Lung (tissue), 11 donors: ENCODE measurements at regions not wholly inside any gene's neighbourhood (a gene's known extent, or its start where the extent isn't known, plus 50 kb on each side); places are given as distances from the start of the nearest gene placed in this dataset.

Source experiments
- ATAC-seq: fragments of 200-7000 bp; cut with Tn5 transposase; one replicate; pipeline ENCODE4 v1.9.1; 2020; ENCODE audit warnings: moderate number of reproducible peaks; ENCODE audit not compliant: insufficient read depth, low FRiP score
- DNase-seq, 3 donors: peaks; one replicate each; pipeline ENCODE4 v3.0.0-alpha.2; 2013 to 2017
- H3K27ac ChIP-seq, 2 donors: one replicate each; pipeline ENCODE4 v1.5.1; 2013; ENCODE audit warnings: mild to moderate bottlenecking in 2 of 2, moderate library complexity in 2 of 2, control low read depth in 1 of 2, inconsistent platforms in 1 of 2, low read depth in 1 of 2, low read length in 1 of 2
- H3K27me3 ChIP-seq, 3 donors: one replicate each; pipeline ENCODE4 v1.5.1; 2013; ENCODE audit warnings: low read length in 2 of 3; ENCODE audit not compliant: control insufficient read depth in 3 of 3, insufficient read depth in 3 of 3
- H3K36me3 ChIP-seq, 4 donors: one replicate each; pipeline ENCODE4 v1.5.1; 2013; ENCODE audit warnings: low read length in 4 of 4, mild to moderate bottlenecking in 1 of 4, moderate library complexity in 1 of 4; ENCODE audit not compliant: control insufficient read depth in 4 of 4, insufficient read depth in 4 of 4
- H3K4me1 ChIP-seq, 5 donors: one replicate each; pipeline ENCODE4 v1.5.1; 2013; ENCODE audit warnings: low read length in 5 of 5, mild to moderate bottlenecking in 2 of 5, moderate library complexity in 1 of 5; ENCODE audit not compliant: control insufficient read depth in 5 of 5, insufficient read depth in 5 of 5
- H3K4me3 ChIP-seq: one replicate; pipeline ENCODE4 v1.5.1; 2013; ENCODE audit warnings: mild to moderate bottlenecking, control low read depth, moderate library complexity
- H3K9ac ChIP-seq, 2 donors: one replicate each; pipeline ENCODE4 v1.5.1; 2013; ENCODE audit warnings: low read length in 2 of 2, control low read depth in 1 of 2; ENCODE audit not compliant: insufficient read depth in 1 of 2
- H3K9me3 ChIP-seq, 4 donors: one replicate each; pipeline ENCODE4 v1.5.1; 2013; ENCODE audit warnings: low read length in 3 of 4, mild to moderate bottlenecking in 1 of 4, moderate library complexity in 1 of 4; ENCODE audit not compliant: control insufficient read depth in 4 of 4, insufficient read depth in 3 of 4
- CTCF ChIP-seq: IDR thresholded peaks from 2 replicates; pipeline ENCODE4 v1.5.1; 2012; ENCODE audit warnings: mild to moderate bottlenecking; ENCODE audit errors: control extremely low read depth, extremely low read depth
- WGBS, 2 donors: extraction: QIAGEN DNeasy Blood & Tissue Kit; methylation state at CpG; one replicate each; pipeline ENCODE4 v1.1.7; 2013; 5-methylcytosine and 5-hydroxymethylcytosine counted together
- donor health status: control.
- donor health status: control.
- donor health status: Bipolar disorder and iron deficiency.
- donor health status: healthy.
- donor health status: DM: yes; HTN: yes; CAD: no.

DNA sequence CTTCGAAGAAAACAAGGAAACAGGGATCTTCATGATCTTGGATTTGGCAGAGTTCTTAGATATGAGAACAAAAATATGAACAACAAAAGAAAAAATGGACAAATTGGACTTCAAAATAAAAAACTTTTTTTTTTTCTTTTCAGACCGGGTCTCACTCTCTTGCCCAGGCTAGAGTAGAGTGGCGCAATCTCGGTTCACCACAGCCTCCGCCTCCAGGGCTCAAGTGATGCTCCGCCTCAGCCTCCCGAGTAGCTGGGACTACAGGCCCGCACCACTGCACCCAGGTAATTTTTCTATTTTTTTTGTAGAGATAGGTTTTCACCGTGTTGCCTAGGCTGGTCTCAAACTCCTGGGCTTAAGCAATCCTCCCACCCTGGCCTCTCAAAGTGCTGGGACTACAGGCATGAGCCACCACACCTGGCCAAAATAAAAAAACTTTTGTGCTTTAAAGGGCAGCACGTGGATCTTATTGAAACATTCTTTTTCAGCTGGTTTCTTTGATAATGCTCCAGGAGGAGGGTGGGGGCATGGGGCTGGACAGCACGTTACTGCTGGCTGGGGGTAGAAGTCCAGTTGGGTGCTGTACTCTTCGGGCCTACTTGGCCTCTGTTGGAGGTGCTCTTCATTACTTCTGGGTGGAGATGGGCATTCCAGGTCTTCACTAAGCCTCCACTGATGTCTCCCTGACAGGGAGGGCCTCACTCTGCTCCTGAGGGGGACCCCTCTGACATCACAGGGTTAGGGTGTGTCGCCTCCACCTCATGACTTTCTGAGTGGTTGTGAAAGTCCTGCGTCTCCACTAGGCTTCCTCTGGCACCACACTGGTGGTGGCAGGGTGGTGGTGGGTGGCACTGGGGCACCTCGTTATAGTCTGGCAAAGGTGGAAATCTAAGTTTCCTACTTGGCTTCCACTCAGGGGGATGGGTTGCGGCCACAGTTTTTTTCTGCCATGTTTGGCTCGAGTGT lies 150.5 kb upstream of the XPO1 start:
- ATAC-seq (no peak), DNase-seq (no peak)
- WGBS, 2 donors: 89 to 92% methylated on average over 17 of the region's 17 CpGs
- no peak overlapping the region for H3K27ac ChIP-seq
- H3K4me1 ChIP-seq: no peaks in the 10 kb centered on the region
- H3K4me3 ChIP-seq: no peak overlapping the region
- H3K9ac ChIP-seq: no peak overlapping the region
- H3K27me3 ChIP-seq: no peaks in the 10 kb centered on the region
- no peaks in the 10 kb centered on the region for H3K36me3 ChIP-seq
- no peaks in the 10 kb centered on the region for H3K9me3 ChIP-seq
- TF ChIP-seq CTCF: no peak

DNA sequence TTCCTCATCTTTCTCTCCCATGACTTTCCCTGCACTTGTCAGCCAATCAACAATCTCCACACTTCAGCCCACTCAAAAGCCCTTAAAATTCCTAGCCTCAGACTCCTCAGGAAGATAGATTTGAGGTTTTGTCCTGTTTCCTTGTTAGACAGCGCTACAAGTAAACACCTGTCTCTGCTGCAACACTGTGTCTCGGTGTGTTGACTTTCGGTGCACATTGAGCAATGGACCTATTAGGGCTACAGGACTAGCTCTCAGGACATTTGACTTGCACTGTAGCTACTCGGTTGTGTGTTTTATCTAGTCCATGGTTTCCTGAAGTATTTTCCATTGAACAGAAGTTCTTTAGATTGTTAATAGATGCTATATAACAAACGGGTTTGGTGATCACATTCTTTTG lies 140.9 kb upstream of the XPO1 start:
- DNase-seq (no peak), ATAC-seq (no peak)
- peaks cover 0 to 7% (median 4%) of the 10 kb centered on the region in 4 donors for H3K9me3 ChIP-seq
- no peaks in the 10 kb centered on the region for H3K36me3 ChIP-seq
- H3K27ac ChIP-seq: no peak overlapping the region
- 68 to 78% methylated on average over 5 of the region's 5 CpGs for WGBS, 2 donors
- no peak overlapping the region for H3K9ac ChIP-seq
- TF ChIP-seq CTCF: no peak
- H3K4me1 ChIP-seq: no peaks in the 10 kb centered on the region
- no peak overlapping the region for H3K4me3 ChIP-seq
- no peaks in the 10 kb centered on the region for H3K27me3 ChIP-seq

DNA sequence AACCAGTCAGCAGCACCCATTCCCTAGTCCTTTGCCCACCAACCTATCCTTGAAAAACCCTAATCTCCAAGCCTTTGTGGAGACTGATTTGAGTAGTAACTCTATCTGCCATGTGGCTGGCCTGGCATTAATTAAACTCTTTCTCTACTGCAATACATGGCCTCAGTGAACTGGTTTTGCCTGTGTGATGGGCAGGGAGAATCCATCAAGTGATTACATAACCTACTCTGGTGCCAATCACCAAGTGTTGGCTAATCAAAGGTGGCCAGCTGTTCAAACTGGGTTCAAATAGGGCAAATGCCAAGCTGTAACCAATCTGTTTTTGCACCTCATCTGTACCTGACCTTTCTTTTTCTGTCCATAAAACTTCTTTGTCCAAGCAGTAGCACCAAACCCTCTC lies 139.8 kb upstream of the XPO1 start:
- no peak for TF ChIP-seq CTCF
- Histone ChIP-seq H3K27ac (no peak overlapping the region), H3K36me3 (no peaks in the 10 kb centered on the region), H3K27me3 (no peaks in the 10 kb centered on the region), H3K4me1 (no peaks in the 10 kb centered on the region), H3K9ac (no peak overlapping the region), H3K9me3 (peaks cover 0 to 7% (median 4%) of the 10 kb centered on the region in 4 donors), H3K4me3 (no peak overlapping the region)
- no peak for ATAC-seq
- no peak for DNase-seq
